H9 (cell line): ENCODE measurements at regions not wholly inside any gene's neighbourhood (a gene's known extent, or its start where the extent isn't known, plus 50 kb on each side); places are given as distances from the start of the nearest gene placed in this dataset.

Experiments
- DNase-seq: peaks from one replicate; pipeline ENCODE4 v3.0.0-alpha.2; 2017
- H2AFZ ChIP-seq: one replicate; pipeline ENCODE4 v1.6.1; 2013; ENCODE audit warnings: mild to moderate bottlenecking, low read length, control low read depth, moderate library complexity
- H2AK5ac ChIP-seq: 2 replicates; pipeline ENCODE4 v1.6.1; 2013; ENCODE audit warnings: low read length, control low read depth, mixed read lengths; ENCODE audit not compliant: insufficient read length
- H2BK120ac ChIP-seq: one replicate; pipeline ENCODE4 v1.6.1; 2013; ENCODE audit warnings: low read depth, mild to moderate bottlenecking, low read length, control low read depth, inconsistent platforms; ENCODE audit not compliant: poor library complexity, severe bottlenecking
- H2BK12ac ChIP-seq: 2 replicates; pipeline ENCODE4 v1.6.1; 2013; ENCODE audit warnings: low read length, control low read depth, mixed read lengths, low read depth; ENCODE audit not compliant: insufficient read length
- H2BK15ac ChIP-seq: 2 replicates; pipeline ENCODE4 v1.6.1; 2013; ENCODE audit warnings: low read depth, low read length, control low read depth
- H2BK20ac ChIP-seq: one replicate; pipeline ENCODE4 v1.6.1; 2013; ENCODE audit warnings: low read depth, mild to moderate bottlenecking, low read length, control low read depth, inconsistent platforms; ENCODE audit not compliant: poor library complexity, severe bottlenecking
- H2BK5ac ChIP-seq: 2 replicates; pipeline ENCODE4 v1.6.1; 2013; ENCODE audit warnings: low read length, control low read depth, mixed read lengths; ENCODE audit not compliant: insufficient read length
- H3K14ac ChIP-seq: 2 replicates; pipeline ENCODE4 v1.6.1; 2013; ENCODE audit warnings: low read length, control low read depth; ENCODE audit not compliant: insufficient read depth
- H3K18ac ChIP-seq: 2 replicates; pipeline ENCODE4 v1.6.1; 2013; ENCODE audit warnings: low read depth, mild to moderate bottlenecking, mixed read lengths, low read length, control low read depth; ENCODE audit not compliant: insufficient read length
- H3K23ac ChIP-seq: 2 replicates; pipeline ENCODE4 v1.6.1; 2013; ENCODE audit warnings: low read length, control low read depth, mixed read lengths, low read depth; ENCODE audit not compliant: insufficient read length
- H3K23me2 ChIP-seq: 2 replicates; pipeline ENCODE4 v1.6.1; 2013; ENCODE audit warnings: low read depth, mild to moderate bottlenecking, mixed read lengths, low read length, control low read depth; ENCODE audit not compliant: insufficient read length, poor library complexity, severe bottlenecking
- H3K27ac ChIP-seq: 2 replicates; pipeline ENCODE4 v1.5.1; 2013; ENCODE audit warnings: low read length, control low read depth, mixed read lengths, low read depth; ENCODE audit not compliant: insufficient read length
- H3K27me3 ChIP-seq: 2 replicates; pipeline ENCODE4 v1.6.1; 2013; ENCODE audit warnings: low read length, control low read depth, inconsistent platforms; ENCODE audit not compliant: insufficient read depth
- H3K4ac ChIP-seq: 2 replicates; pipeline ENCODE4 v1.6.1; 2013; ENCODE audit warnings: low read depth, mild to moderate bottlenecking, control low read depth, inconsistent platforms, low read length, moderate library complexity
- H3K4me1 ChIP-seq: 2 replicates; pipeline ENCODE4 v1.6.1; 2013; ENCODE audit warnings: low read length, control low read depth, inconsistent platforms; ENCODE audit not compliant: insufficient read depth
- H3K4me2 ChIP-seq: 2 replicates; pipeline ENCODE4 v1.6.1; 2013; ENCODE audit warnings: low read length, control low read depth, mixed read lengths; ENCODE audit not compliant: insufficient read length, insufficient read depth
- H3K56ac ChIP-seq: 2 replicates; pipeline ENCODE4 v1.6.1; 2013; ENCODE audit warnings: low read depth, mild to moderate bottlenecking, mixed read lengths, low read length, control low read depth; ENCODE audit not compliant: insufficient read length
- H3K79me1 ChIP-seq: 2 replicates; pipeline ENCODE4 v1.6.1; 2013; ENCODE audit warnings: low read depth, mild to moderate bottlenecking, moderate library complexity, low read length, control low read depth, inconsistent platforms; ENCODE audit not compliant: insufficient read depth, poor library complexity, severe bottlenecking
- H3K79me2 ChIP-seq: 2 replicates; pipeline ENCODE4 v1.6.1; 2013; ENCODE audit warnings: low read length, control low read depth, inconsistent platforms; ENCODE audit not compliant: insufficient read depth
- H3K9ac ChIP-seq: 2 replicates; pipeline ENCODE4 v1.6.1; 2013; ENCODE audit warnings: low read length, control low read depth, mixed read lengths; ENCODE audit not compliant: insufficient read length; ENCODE audit errors: extremely low read depth
- H3K9me3 ChIP-seq: one replicate; pipeline ENCODE4 v1.6.1; 2013; ENCODE audit warnings: low read depth, low read length, inconsistent platforms; ENCODE audit not compliant: control insufficient read depth
- H3T11ph ChIP-seq: one replicate; pipeline ENCODE4 v1.6.1; 2013; ENCODE audit warnings: mild to moderate bottlenecking, low read length, control low read depth, inconsistent platforms
- H4K20me1 ChIP-seq: one replicate; pipeline ENCODE4 v1.6.1; 2013; ENCODE audit not compliant: control insufficient read depth, insufficient read length, insufficient read depth
- H4K5ac ChIP-seq: 2 replicates; pipeline ENCODE4 v1.6.1; 2013; ENCODE audit warnings: low read depth, mild to moderate bottlenecking, mixed read lengths, low read length, control low read depth; ENCODE audit not compliant: insufficient read length
- H4K8ac ChIP-seq: replicated peaks from 2 replicates; pipeline ENCODE4 v1.6.1; 2013; ENCODE audit warnings: low read length, control low read depth, mixed read lengths, low read depth; ENCODE audit not compliant: insufficient read length
- H4K91ac ChIP-seq: 2 replicates; pipeline ENCODE4 v1.6.1; 2013; ENCODE audit warnings: low read depth, mild to moderate bottlenecking, moderate library complexity, mixed read lengths, low read length, control low read depth; ENCODE audit not compliant: insufficient read length
- H3K27ac Mint-ChIP-seq, 3 experiments: 2 replicates in 2 of 3; 3 replicates in 1 of 3; pipeline ENCODE4 v1.8.0; 2020 to 2021; ENCODE audit warnings: mixed read lengths in 3 of 3, mild to moderate bottlenecking in 1 of 3, moderate library complexity in 1 of 3
- H3K27me3 Mint-ChIP-seq: 2 replicates; pipeline ENCODE4 v1.8.0; 2021; ENCODE audit warnings: low read depth, mild to moderate bottlenecking, moderate library complexity, mixed read lengths
- H3K36me3 Mint-ChIP-seq, 3 experiments: 2 replicates in 2 of 3; 3 replicates in 1 of 3; pipeline ENCODE4 v1.8.0; 2020 to 2021; ENCODE audit warnings: low read depth in 3 of 3, mixed read lengths in 3 of 3; ENCODE audit not compliant: insufficient read depth in 1 of 3
- H3K4me1 Mint-ChIP-seq, 2 experiments: 2 replicates each; pipeline ENCODE4 v1.8.0; 2020; ENCODE audit warnings: mixed read lengths in 2 of 2
- H3K4me3 Mint-ChIP-seq, 2 experiments: 2 replicates in 1 of 2; 3 replicates in 1 of 2; pipeline ENCODE4 v1.8.0; 2020 to 2021; ENCODE audit warnings: mild to moderate bottlenecking in 2 of 2, mixed read lengths in 2 of 2, moderate library complexity in 1 of 2
- H3K9me3 Mint-ChIP-seq, 2 experiments: 2 replicates in 1 of 2; 3 replicates in 1 of 2; pipeline ENCODE4 v1.8.0; 2020; ENCODE audit warnings: mild to moderate bottlenecking in 2 of 2, mixed read lengths in 2 of 2, moderate library complexity in 1 of 2
- WGBS: extraction: QIAGEN DNeasy Blood & Tissue Kit; methylation state at CpG from one replicate; pipeline ENCODE4 v1.1.7; 2013; ENCODE audit warnings: missing lambda C conversion rate, low lambda C conversion rate, mixed read lengths; ENCODE audit not compliant: insufficient read length; ENCODE audit errors: extremely low coverage; 5-methylcytosine and 5-hydroxymethylcytosine counted together
- TF ChIP-seq, protein P1 (sequence below): fragments of 200-600 bp; sonication (generic); conservative IDR thresholded peaks from 3 replicates; pipeline ENCODE4 v1.8.0; 2021; ENCODE audit warnings: antibody characterized with exemption, mild to moderate bottlenecking

DNA sequence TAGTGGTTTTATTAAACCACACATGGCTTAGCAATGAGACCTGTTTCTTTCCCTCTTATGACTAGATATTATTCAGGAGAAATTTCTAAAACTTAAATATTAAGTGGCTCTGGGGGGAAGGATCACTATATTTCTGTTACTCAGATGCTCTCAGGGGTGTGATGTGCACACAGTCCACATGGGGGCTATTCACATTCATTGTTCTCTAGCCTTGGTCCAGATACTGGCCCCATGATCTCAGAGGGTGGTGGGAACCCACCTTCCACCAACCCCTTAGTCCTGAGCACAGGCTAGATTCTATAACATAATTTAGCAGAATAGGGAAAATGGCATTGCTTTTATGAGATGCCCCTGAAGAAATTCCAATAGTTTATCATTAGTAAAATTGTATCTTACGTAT is 149.0 kb upstream of the ST8SIA2 start:
- Histone ChIP-seq H4K5ac (no peak overlapping the region), H3K27me3 (no peaks in the 10 kb centered on the region), H3K79me1 (no peaks in the 10 kb centered on the region), H4K20me1 (no peaks in the 10 kb centered on the region), H3K4me1 (no peaks in the 10 kb centered on the region), H3K4me2 (no peak overlapping the region), H3K56ac (no peak overlapping the region), H3K79me2 (no peaks in the 10 kb centered on the region), H3K23me2 (no peaks in the 10 kb centered on the region), H3K23ac (no peak overlapping the region), H2BK12ac (no peak overlapping the region), H2BK5ac (no peak overlapping the region), H3K14ac (no peak overlapping the region), H4K91ac (no peak overlapping the region), H3K18ac (no peak overlapping the region), H2AK5ac (no peak overlapping the region), H3K9ac (no peak overlapping the region), H2AFZ (no peak overlapping the region), H2BK120ac (no peak overlapping the region), H2BK20ac (no peak overlapping the region), H2BK15ac (no peak overlapping the region), H3K4ac (no peak overlapping the region), H3K9me3 (no peaks in the 10 kb centered on the region), H4K8ac (no peak overlapping the region), H3T11ph (no peak overlapping the region), H3K27ac (no peak overlapping the region)
- Mint-ChIP-seq H3K4me3 (no peak overlapping the region), H3K36me3 (no peaks in the 10 kb centered on the region), H3K4me1 (no peaks in the 10 kb centered on the region), H3K27me3 (peaks cover 12% of the 10 kb centered on the region), H3K27ac (no peak overlapping the region), H3K9me3 (peaks cover 5 to 8% of the 10 kb centered on the region in 2 experiments; a peak in 3 of 5 replicates)
- DNase-seq, result no peak
- WGBS, result no CpG with 5 or more reads among the region's 1 CpG
- TF ChIP-seq, protein P1, sequence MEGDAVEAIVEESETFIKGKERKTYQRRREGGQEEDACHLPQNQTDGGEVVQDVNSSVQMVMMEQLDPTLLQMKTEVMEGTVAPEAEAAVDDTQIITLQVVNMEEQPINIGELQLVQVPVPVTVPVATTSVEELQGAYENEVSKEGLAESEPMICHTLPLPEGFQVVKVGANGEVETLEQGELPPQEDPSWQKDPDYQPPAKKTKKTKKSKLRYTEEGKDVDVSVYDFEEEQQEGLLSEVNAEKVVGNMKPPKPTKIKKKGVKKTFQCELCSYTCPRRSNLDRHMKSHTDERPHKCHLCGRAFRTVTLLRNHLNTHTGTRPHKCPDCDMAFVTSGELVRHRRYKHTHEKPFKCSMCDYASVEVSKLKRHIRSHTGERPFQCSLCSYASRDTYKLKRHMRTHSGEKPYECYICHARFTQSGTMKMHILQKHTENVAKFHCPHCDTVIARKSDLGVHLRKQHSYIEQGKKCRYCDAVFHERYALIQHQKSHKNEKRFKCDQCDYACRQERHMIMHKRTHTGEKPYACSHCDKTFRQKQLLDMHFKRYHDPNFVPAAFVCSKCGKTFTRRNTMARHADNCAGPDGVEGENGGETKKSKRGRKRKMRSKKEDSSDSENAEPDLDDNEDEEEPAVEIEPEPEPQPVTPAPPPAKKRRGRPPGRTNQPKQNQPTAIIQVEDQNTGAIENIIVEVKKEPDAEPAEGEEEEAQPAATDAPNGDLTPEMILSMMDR, result no peak; the same call in 2 of the 3 replicates
